ENCODE measurements at regions not wholly inside any gene's neighbourhood (a gene's known extent, or its start where the extent isn't known, plus 50 kb on each side); places are given as distances from the start of the nearest gene placed in this dataset.

DNA sequence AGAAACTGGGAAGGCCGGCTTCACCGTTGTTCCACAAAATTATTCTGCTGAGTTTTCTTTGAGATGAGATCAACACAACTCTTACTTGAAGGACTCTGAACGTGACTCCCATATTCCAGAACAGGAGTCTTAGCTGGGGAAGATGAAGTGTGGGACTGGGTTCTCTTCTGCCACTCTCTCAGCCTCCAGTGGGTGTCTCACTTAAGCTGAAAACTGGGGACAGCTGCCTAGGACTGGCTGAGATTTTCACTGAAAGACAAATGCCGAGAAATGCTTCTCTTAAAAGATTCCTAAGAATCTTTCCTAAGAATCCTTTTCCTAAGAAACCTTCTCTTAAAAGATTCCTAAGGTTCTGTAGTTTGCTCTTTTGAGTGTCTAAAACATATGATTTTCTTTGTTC lies 156.6 kb upstream of the LHCGR start:
- peak in 4 of 56 donors; percentile 17 to 37 (median 28) for DNase-seq

DNA sequence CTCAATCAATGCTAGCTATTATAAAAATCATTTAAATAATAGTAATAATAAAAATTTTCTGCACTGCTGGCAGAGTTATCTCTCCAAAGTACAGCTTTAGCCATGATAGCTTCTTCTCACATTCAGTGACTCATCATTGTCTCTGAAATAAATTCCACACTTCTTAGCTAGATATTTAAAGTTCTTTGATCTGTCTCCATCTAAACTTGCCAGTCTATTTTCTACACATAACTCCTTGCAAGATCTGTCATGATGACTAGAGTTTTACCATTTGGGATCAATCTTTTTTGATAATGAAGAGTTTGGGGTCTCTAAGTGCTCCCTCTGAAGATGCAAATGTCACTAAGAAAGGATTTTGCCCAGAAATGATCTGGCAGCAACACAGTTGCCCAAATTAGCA lies 155.4 kb upstream of the LHCGR start:
- no peak for DNase-seq

- DNase-seq: peak in 2 of 56 donors; percentile 12 to 23
Measured at GRCh38 chr2:48906633-48907032, 151.1 kb upstream of the LHCGR start.

DNA sequence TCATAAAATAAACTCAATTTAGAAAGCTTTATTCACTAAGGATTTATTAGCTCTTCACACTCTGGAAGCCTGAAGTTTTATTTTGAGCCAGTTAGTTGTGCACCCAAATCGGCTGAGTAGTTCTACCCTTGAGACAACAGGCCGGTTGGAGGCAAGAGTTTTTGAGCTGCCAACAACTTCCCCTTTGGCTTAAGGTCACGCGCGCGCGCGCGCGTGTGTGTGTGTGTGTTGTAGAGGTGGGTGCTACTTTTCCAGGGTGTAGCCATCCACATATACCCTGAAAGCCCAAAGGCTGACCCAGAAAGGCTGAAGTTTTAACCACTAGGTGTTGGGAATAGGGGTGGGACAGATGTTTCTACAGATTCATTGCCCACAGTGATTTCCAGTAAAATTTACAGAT lies 150.2 kb upstream of the LHCGR start:
- peak in 4 of 56 donors; percentile 4 to 17 (median 10) for DNase-seq

DNA sequence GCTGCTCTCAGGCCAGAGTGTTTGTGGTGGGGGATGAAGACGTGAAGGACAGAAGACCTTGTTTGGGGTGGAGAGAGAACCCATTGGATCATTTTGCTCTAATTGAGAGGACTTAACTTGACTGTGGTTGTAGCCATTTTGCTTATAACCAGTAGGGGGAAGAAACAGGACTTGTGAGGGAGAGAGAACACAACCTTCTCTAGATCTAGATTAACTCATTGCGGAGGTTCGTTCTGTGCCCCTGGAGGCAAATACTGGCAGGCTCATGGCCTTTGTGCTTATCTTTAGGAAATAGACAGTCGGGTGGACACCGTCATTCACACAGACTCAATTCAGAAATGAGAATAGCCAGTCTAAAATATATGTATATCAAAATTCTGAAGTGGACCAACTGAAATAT lies 147.0 kb upstream of the LHCGR start:
- no peak for DNase-seq

GRCh38 chr2:48901416-48901815 lies 145.9 kb upstream of the LHCGR start:
- DNase-seq: no peak

- no peak for DNase-seq
Measured at GRCh38 chr2:48901015-48901343, 145.5 kb upstream of the LHCGR start.

DNA sequence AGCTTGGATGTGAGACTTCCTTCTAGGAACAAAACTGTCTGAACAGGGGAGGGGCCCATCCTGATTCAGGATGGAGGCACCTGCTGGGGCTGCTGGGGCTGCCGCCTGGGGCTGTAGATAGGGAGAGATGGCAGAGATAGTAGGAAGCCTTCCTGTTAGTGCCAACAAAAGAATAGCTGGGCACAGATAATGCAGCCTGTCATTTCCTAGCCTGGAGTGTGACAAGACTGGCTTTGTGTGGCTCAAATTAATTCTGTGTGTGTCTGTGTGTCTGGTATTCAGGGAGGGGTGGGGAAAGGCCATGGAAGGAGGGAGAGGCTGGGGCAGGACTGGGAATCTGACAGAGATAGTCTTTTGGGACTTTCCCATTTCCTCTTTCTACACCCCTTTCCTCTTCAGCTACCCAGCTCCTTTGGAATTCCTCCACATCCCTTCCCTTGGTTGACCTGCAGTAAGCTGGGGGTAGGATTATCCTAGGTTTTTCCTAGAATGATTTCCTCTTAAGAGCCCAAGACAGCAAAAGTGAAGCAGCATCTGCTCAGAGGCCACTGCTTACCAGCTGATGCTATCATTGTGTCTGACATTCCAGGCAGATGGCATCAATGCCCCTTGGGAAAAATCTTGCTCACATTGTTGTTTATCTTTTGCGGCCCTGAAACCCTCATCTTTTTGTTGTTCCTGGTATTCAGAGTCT lies 144.9 kb upstream of the LHCGR start:
- DNase-seq: peak in 43 of 56 donors; percentile 5 to 80 (median 41)

- no peak for DNase-seq
Measured at GRCh38 chr2:48896870-48897269, 141.3 kb upstream of the LHCGR start.

DNA sequence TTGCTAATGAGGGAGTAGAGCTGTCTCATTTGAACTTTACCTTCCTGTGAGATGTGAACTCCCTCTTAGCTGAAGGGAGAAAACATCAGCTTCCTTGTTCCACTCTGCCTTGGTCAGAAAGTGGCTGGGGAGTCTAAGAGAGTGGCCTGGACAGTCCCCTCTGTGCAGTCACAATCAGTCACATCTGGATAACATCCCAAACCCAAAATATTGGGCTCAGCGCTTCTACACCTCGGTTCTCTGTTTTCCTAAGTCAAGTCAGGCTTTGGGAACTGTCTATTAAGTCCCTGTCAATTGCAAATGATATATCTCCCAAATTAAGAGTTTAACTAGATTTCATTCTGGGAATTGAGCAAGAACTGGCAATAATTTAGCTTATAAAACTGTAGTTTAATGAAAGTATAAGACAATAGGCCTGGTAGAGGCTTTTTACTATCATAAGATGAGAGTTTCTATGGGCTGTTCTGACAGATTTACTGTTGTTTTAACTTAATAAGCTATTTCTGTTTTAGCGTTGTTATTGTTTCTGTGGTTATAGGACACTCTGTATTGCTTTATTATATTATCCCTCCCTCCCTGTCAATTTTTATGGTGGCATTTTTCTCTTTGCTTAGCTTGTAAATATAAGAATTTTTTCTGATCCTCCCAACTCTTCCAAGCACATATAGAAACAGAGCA lies 135.1 kb upstream of the LHCGR start:
- DNase-seq: no peak

DNA sequence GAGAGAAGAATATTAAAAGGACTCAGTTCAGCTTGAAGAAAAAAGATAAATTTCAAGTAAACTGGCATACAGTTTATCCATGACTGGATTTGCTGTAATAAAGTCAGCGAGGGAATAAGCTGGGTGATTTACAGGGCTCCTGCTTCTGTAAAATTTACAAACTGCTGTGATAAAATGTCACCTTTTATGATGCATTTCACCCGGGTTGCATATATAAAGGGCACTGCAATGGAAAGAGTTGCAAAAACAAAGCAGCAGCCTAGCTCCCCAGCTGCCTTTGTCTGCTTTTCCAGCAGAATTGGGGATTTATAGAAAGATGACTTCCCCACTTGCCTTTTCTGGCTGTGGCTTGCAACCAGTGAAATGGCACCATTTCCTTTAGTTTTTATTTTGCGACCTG lies 132.5 kb upstream of the LHCGR start:
- DNase-seq: no peak

- no peak for DNase-seq
Measured at GRCh38 chr2:48886919-48887318, 131.4 kb upstream of the LHCGR start.

DNA sequence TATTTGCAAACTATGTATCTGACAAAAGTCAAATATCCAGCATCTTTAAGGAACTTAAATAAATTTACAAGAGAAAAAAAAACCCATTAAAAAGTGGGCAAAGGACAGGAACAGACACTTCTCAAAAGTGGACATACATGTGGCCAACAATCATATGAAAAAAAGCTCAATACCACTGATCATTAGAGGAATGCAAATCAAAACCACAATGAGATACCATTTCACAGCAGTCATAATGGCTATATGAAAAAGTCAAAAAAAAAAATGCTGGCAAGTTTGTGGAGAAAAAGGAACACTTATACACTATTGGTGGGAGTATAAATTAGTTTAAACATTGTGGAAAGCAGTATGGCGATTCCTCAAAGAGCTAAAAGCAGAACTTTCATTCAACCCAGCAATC lies 130.3 kb upstream of the LHCGR start:
- no peak for DNase-seq

- DNase-seq: no peak
Measured at GRCh38 chr2:48883661-48884060, 128.1 kb upstream of the LHCGR start.

GRCh38 chr2:48874282-48874681 lies 118.8 kb upstream of the LHCGR start:
- no peak for DNase-seq

DNA sequence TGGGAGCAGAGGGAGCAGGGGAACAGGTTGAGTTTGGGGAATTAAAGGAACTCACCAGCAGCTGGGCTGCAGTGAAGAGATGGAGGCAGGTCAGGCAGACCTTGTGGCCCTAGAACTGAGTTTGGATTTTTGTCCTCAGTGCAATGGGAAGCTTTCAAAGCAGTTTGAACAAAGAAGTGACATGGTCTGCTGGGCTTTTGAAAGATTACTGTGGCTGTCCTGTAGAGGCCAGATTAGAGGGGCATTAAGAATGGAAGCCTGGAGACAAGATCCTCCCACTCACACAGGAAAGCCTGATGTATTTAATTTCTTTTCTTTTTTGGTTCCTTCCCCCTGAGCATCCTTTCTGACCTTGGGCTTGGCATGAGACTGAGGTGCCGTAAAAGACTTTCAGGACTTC lies 118.1 kb upstream of the LHCGR start:
- DNase-seq: no peak

GRCh38 chr2:48870942-48871341 lies 115.4 kb upstream of the LHCGR start:
- no peak for DNase-seq

GRCh38 chr2:48870503-48870902 lies 115.0 kb upstream of the LHCGR start:
- DNase-seq: no peak

DNA sequence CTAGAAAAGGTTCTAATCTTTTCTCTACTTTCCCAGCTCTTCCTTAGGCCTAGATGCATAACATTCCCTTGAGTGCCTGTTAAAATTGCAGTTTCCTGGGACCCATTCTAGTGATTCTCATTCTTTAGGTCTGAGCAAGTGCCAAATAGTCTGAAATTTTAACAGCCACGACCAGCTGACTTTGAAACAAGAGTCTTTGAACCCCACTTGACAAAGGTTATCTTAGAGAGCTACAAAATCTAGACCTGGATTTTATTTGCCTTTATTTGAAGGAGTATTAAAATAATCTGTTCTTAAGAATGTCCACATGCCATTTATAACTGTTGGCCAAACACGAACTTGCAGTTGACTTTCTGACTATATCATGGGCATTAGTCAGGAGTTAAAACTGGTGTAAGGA lies 110.2 kb upstream of the LHCGR start:
- DNase-seq: no peak

GRCh38 chr2:48860380-48860779 lies 104.9 kb upstream of the LHCGR start:
- no peak for DNase-seq

DNA sequence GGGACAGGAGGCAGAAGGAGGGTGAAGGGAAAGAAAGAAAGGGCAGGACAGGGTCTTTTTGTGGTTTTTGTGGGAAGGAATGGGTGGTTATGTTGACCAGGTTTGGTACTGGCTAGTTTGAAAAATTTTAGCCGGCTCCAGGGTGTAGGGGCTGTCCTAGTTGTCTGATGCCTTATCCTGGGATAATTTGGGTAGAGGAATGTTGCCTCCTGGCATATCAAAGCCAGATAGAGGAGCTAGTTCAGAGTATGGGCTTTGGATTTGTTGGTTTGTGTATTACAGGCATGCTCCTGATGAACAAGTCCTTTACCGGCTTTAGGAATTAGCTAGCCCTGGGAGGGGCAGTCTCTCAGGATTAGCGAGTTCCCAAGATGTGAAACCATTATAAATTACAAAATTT lies 101.1 kb upstream of the LHCGR start:
- no peak for DNase-seq

GRCh38 chr2:48856144-48856543 lies 100.6 kb upstream of the LHCGR start:
- DNase-seq: no peak

DNA sequence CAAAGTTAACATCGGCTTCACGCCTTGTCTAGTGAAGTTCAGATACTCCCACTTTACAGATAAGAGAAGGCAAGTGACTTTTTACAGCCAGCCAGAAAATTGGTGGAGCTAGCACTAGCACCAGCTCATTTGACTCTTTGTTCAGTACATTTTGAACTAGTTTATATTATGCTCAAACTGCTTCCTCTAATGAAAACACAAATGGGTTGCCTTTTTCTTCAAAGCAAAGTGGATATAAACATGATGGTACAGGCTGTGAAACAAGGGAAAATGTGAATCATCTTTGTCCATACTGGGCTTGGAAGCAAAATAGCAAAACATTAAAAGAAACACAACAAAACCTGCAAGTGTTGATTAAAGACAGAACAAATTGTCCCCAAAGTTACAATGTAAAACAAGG lies 99.6 kb upstream of the LHCGR start:
- peak in 2 of 56 donors; percentile 10 to 29 for DNase-seq

GRCh38 chr2:48854681-48855080 lies 99.2 kb upstream of the LHCGR start:
- DNase-seq: no peak
